ENCODE measurements at regions not wholly inside any gene's neighbourhood (a gene's known extent, or its start where the extent isn't known, plus 50 kb on each side); places are given as distances from the start of the nearest gene placed in this dataset.

DNA sequence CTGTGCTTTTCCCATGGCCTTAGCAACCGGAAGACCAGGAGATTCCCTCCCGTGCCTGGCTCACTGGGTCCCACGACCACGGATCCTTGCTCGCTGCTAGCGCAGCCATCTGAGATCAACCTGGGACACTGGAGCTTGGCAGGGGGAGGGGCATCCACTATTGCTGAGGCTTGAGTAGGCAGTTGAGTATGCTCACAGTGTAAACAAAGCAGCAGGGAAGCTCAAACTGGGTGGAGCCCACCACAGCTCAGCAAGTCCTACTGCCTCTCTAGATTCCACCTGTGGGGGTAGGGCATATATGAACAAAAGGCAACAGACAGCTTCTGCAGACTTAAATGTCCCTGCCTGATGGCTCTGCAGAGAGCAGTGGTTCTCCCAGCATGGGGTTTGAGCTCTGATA is 697.0 kb downstream of the SORCS1 start:
- DNase-seq, result no peak

DNA sequence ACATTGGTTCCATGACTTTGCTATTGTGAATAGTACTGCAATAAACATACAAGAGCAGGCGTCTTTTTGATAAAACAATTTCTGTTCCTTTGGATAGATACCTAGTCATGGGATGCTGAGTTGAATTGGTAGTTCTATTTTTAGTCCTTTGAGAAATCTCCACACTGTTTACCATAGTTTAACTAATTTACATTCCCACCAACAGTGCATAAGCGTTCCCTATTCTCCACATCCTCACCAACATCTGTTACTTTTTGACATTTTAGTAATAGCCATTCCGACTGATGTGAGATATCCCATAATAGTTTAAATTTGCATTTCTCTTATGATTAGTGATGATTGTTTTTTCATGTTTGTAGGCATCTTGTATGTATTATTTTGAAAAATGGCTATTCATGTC is 707.0 kb downstream of the SORCS1 start:
- no peak for DNase-seq

DNA sequence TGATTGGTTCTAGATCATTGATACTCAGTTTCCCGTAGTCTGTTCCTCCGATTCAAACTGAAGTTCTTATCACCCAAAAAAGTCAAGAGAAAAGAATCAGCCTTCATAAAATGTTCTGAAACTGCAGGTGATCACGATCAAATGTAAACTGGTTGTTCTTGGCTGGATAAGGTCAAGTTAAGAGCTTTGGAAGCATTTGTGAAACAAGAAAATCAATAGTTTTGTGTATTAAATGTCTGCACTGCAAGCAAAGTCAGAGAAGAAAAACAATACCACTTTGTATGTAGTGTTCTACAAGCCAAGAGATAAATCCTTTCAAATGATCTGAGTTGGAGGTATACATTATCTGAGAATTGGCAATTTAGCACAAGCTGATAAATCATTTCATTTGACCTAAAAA is 710.3 kb downstream of the SORCS1 start:
- no peak for DNase-seq

DNA sequence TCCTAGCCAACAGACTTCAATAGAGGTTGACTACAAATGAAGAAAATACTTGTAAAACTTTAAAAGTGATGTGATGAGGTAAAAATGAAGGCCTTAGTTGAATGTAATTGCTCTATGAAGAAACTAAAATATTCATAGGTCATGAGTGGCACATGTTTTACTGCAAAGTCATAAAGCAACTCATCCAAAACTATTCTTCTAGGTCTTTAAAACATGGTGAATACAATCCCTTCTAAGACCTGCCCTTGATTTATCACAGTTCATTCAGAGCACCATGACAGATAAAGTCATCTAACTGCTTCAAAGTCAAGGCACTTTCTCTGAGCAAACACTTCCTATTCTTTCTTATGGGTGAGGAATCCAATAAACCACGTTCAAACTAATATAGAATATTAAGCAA is 713.5 kb downstream of the SORCS1 start:
- DNase-seq, result no peak

DNA sequence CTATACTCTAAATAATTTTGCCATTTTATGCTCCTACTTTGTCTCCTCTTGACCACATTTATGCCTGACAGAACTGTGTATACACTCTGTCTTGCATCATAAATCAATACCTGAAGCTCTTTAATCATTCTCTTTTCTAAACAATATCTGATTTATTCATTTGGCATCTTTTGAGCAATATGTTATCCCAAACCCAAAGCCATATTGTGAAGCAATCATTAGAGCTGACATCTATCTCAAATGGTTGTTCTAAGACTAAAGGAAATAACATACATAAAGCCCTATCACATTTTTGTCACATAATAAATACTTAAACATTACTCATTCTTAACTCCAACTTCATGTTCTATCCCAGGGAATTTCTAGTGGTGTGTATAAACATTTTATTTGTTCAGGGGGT is 717.6 kb downstream of the SORCS1 start:
- DNase-seq, result no peak

- DNase-seq, result no peak
Measured at GRCh38 chr10:106442223-106442622, 722.3 kb downstream of the SORCS1 start.

DNA sequence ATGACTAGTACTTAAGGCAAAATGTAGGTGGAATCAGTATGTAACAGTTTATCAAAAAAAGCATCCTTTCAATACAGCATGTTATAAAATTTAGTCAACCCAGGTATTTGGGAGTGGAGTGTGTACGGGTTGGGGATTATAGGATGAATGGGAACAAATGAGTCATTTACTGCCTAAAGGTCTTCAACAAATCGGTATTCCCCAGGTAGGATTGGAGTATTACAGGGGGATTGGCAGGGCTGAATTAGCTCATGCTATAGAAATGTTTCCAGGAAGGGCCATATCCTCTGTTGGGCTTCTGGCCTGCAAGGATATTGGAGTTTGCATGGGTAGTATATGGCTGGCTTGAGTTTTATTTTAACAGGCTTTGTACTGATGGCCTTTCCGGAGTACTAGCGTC is 723.7 kb downstream of the SORCS1 start:
- DNase-seq, result no peak

DNA sequence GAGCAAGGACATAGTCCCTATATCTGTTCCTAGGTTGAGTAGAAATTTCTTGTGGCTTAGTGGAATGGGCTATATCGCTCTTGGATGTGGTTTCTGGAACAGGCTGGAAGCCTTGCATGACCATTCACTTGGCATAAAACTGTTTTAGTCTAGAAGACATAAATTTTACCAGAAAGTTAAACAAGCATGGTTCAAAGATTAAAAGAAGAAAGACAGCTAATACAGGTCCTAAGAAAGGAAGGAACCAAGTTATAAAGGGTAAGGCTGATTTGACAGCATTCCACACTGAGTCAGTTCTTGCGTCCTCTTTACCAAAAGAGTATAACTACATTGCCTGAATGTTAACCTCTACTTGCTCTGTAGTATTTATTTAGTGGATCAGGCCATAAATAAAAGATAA is 724.2 kb downstream of the SORCS1 start:
- no peak for DNase-seq

- DNase-seq, result no peak
Measured at GRCh38 chr10:106439366-106439765, 725.1 kb downstream of the SORCS1 start.

- no peak for DNase-seq
Measured at GRCh38 chr10:106438386-106438785, 726.1 kb downstream of the SORCS1 start.

DNA sequence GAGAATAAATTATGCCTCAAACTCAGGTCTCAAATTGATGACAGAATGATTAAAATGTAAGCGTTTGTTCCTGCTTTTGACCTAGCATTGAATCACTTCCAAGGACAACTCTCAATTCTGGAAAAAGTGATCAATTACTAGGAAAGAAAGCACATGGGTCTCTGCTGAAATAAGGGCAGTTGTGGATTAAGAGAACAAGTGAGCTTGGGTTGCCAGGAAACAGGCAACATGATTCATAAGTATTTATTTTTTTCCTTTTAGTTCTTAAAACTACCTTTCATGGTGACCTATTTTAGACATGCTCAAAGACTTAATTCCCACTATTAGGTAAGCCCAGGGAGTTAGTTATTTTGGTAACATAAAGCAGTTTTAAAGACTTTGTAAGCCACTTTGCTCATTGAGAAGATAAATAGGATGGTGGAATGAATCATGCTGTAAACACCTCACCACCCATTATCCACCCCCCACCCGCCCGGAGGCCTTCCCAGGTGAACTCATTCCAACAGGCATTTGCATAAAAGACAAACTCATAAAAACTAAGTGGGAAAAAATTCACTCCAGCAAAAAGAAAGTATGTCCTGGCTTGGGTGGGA is 728.3 kb downstream of the SORCS1 start:
- peak; percentile 4 for DNase-seq

- DNase-seq, result no peak
Measured at GRCh38 chr10:106435081-106435480, 729.4 kb downstream of the SORCS1 start.

GRCh38 chr10:106424981-106425380 is 739.5 kb downstream of the SORCS1 start:
- DNase-seq, result no peak

DNA sequence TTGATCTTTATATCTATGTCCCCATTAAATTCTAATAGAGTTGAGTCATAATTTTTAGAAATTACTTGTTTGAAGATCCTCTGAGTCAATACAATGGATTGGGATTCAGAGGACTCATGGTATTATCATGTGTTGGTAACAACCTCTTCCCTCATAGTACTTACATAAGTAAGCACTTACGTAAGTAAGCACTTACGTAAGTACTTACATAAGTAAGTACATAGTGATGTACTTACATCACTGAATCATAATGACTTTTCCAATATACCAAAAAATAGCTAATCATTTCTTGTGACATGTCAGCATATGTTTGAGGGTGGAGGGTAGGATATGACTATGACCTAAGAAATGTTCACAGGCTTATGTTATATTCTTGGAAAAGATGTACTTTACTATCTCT is 740.5 kb downstream of the SORCS1 start:
- DNase-seq, result no peak

DNA sequence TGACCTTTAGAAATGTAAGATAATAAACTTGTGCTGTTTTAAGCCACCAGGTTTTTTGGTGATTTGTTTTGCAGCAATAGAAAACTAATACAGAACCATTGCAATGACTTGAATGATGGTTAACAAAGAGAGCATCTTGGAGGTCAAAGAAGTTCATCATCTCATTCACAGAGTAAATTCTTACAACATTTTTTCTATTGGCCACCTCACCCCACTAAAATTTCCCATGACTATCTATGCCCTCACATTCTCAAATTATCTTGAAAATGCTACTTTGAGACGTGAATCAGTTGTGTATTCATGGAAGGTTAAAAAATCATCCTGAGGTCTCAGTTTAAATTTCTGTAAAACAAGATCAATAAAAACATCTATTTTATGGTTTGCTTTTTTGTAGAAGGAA is 754.2 kb downstream of the SORCS1 start:
- no peak for DNase-seq

GRCh38 chr10:106405141-106405540 is 759.4 kb downstream of the SORCS1 start:
- no peak for DNase-seq

GRCh38 chr10:106402458-106402857 is 762.0 kb downstream of the SORCS1 start:
- no peak for DNase-seq

DNA sequence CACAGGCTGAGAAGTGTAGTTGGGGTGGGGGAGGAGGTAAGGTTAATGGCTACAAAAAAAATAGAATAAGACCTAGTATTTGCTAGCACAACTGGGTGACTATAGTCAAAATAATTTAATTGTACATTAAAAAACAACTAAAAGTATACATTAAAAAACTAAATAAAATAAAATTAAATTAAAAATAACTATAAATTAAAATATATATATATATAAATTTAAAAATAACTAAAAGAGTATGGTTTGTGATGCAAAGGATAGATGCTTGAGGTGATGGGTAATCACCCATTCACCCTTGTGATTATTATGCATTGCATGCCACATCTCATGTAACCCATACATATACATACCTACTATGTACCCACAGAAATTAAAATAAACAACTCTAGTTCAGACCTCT is 762.5 kb downstream of the SORCS1 start:
- no peak for DNase-seq

GRCh38 chr10:106401161-106401560 is 763.3 kb downstream of the SORCS1 start:
- no peak for DNase-seq

DNA sequence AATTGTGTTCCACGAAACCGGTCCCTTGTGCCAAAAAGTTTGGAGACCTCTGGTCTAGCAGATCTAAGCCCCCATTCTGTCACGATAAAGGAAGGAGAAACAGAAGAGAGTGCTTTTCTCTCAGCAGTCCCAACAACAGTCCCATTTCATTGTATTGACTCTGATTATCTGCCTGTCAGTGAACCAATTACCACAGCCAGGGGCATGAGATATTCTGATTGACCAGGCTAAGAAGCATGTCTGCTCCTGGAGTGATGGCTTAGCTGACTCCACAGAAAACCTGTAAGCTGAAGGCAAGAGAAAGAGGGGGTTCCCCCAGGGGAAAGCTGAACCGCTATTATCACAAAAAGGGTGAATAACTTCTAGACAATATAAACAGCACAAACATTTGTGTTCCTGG is 765.4 kb downstream of the SORCS1 start:
- no peak for DNase-seq

DNA sequence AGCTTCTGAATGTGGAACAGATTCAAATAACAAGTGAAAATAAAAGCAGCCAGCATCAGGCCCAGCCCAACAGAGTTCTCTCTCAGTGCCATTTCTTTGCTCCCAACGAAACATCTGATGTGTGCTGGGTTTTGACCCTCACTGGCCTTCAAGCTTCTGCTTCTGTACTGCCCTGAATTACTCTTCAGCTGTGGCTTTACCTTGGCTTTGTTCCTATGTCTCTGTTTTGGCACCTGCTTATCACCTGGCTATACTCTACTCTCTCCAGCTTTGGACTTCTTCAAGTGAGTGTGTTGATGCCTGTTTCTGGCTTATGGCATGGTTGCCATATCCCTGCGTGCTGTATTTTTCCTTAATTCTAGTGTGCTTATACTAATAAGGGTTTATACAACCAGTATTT is 768.3 kb downstream of the SORCS1 start:
- DNase-seq, result no peak

DNA sequence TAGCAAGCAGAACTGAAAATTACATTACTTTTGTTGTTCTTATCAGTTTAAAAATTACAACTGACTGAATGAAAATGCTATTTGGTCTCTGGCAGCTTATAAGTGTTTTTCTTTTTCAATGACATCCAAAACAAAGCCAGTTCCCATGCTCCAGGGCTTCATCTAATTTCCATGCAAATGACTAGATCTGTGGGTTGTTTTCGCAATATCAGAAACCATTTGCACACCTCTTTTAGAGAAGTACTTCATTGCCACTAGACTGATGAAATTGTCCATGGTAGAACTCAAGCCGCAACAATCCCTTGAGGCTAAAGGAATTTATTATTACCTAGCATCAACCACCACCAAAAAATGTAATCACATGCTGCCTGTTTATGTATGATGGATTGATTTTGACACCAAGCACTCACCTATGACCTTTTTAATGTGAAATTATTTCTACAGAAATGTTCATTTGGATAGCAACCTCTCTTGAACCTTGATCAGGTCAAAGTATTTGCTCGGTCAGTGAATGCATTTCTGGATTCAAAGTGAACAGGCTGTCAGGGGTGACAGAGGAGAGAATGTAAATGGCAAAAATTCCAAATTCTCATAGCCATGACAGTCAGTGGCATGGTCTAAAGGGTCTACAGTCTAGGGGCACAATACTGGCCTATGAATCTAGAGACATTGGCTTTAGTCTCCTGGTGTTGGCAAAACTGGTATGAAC is 769.3 kb downstream of the SORCS1 start:
- no peak for DNase-seq

GRCh38 chr10:106392778-106393177 is 771.7 kb downstream of the SORCS1 start:
- DNase-seq, result no peak

DNA sequence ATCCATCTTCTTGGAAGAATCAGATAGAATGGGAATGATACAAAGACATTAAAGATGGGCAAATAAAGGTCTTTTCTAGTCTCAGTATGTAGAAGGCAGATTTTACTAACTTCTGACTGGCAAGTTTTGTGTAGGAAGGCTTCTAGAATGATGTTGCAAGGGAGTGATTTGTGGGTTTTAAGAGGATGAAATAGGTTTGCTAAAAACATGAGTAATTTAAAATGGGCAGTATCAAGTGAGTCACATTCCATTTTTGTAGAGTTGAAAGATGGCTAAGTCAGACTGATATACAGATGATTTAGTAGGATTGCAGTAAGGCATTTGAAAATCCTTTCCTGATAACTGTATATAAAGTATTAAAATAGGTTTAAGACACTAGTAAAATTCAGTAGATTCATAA is 777.4 kb downstream of the SORCS1 start:
- DNase-seq, result no peak

- no peak for DNase-seq
Measured at GRCh38 chr10:106384496-106384895, 780.0 kb downstream of the SORCS1 start.
